HG03159 (cell line): ENCODE measurements at regions not wholly inside any gene's neighbourhood (a gene's known extent, or its start where the extent isn't known, plus 50 kb on each side); places are given as distances from the start of the nearest gene placed in this dataset.

Source experiments
- ATAC-seq: cut with Tn5 transposase; IDR thresholded peaks from one replicate; pipeline ENCODE4 v1.9.1; 2021; ENCODE audit warnings: mild to moderate bottlenecking, moderate library complexity; ENCODE audit not compliant: unreplicated experiment

GRCh38 chr3:145842294-145842902 is 318.6 kb downstream of the PLOD2 start:
- ATAC-seq = no peak

GRCh38 chr3:145843561-145843960 is 317.4 kb downstream of the PLOD2 start:
- no peak for ATAC-seq

- no peak for ATAC-seq
These were observed 311.9 kb downstream of the PLOD2 start for GRCh38 chr3:145849115-145849514.

- ATAC-seq = no peak
These were observed 306.5 kb downstream of the PLOD2 start for GRCh38 chr3:145854499-145854898.

GRCh38 chr3:145857956-145858355 is 303.0 kb downstream of the PLOD2 start:
- ATAC-seq = peak; percentile 67

- no peak for ATAC-seq
These were observed 296.6 kb downstream of the PLOD2 start for GRCh38 chr3:145864336-145864735.

GRCh38 chr3:145865399-145866018 is 295.5 kb downstream of the PLOD2 start:
- ATAC-seq = no peak

GRCh38 chr3:145869958-145870357 is 291.0 kb downstream of the PLOD2 start:
- peak; percentile 67 for ATAC-seq

- ATAC-seq = no peak
These were observed 278.5 kb downstream of the PLOD2 start for GRCh38 chr3:145882436-145882835.

GRCh38 chr3:145889730-145890129 is 271.3 kb downstream of the PLOD2 start:
- ATAC-seq = peak; percentile 47

GRCh38 chr3:145892869-145893268 is 268.1 kb downstream of the PLOD2 start:
- no peak for ATAC-seq

GRCh38 chr3:145893331-145893730 is 267.7 kb downstream of the PLOD2 start:
- ATAC-seq = no peak

- no peak for ATAC-seq
These were observed 262.5 kb downstream of the PLOD2 start for GRCh38 chr3:145898487-145898886.

- peak; percentile 32 for ATAC-seq
These were observed 261.7 kb downstream of the PLOD2 start for GRCh38 chr3:145899241-145899640.

GRCh38 chr3:145900056-145900829 is 260.7 kb downstream of the PLOD2 start:
- ATAC-seq = peak; percentile 79

GRCh38 chr3:145902166-145902565 is 258.8 kb downstream of the PLOD2 start:
- ATAC-seq = no peak

GRCh38 chr3:145903472-145904013 is 257.4 kb downstream of the PLOD2 start:
- no peak for ATAC-seq

- ATAC-seq = no peak
These were observed 256.8 kb downstream of the PLOD2 start for GRCh38 chr3:145904138-145904537.

GRCh38 chr3:145906301-145906700 is 254.7 kb downstream of the PLOD2 start:
- no peak for ATAC-seq

GRCh38 chr3:145906755-145907154 is 254.2 kb downstream of the PLOD2 start:
- ATAC-seq = no peak

- no peak for ATAC-seq
These were observed 250.0 kb downstream of the PLOD2 start for GRCh38 chr3:145911016-145911415.

- no peak for ATAC-seq
These were observed 245.2 kb downstream of the PLOD2 start for GRCh38 chr3:145915787-145916186.
